Suprapubic skin (tissue), 3 donors: ENCODE measurements at regions not wholly inside any gene's neighbourhood (a gene's known extent, or its start where the extent isn't known, plus 50 kb on each side); places are given as distances from the start of the nearest gene placed in this dataset.

ENCODE experiments used
- CTCF ChIP-seq, 2 donors: fragments of 200-600 bp in 1 of 2; fragments of 450-650 bp in 1 of 2; sonication (generic) in 1 of 2; IDR thresholded peaks; one replicate each; pipeline ENCODE4 v1.5.1; 2016 to 2019; ENCODE audit warnings: antibody characterized with exemption in 2 of 2, mild to moderate bottlenecking in 1 of 2, moderate library complexity in 1 of 2
- EP300 ChIP-seq: sonication (generic); formaldehyde crosslinking; IDR thresholded peaks from one replicate; pipeline ENCODE4 v1.6.1; 2017; ENCODE audit warnings: antibody characterized with exemption

- TF ChIP-seq CTCF (IDR thresholded peaks at IDR 0.05) (no peak), EP300 (no peak)
Measured at GRCh38 chr4:114280645-114281044, 301.2 kb upstream of the ARSJ start.
